ENCODE measurements at regions not wholly inside any gene's neighbourhood (a gene's known extent, or its start where the extent isn't known, plus 50 kb on each side); places are given as distances from the start of the nearest gene placed in this dataset.

- Mint-ChIP-seq H3K9me3 (no peaks in the 10 kb centered on the region), H3K27ac (no peak overlapping the region), H3K4me1 (ENCODE audit: low read depth) (no peaks in the 10 kb centered on the region), H3K4me3 (no peak overlapping the region), H3K27me3 (peaks cover 3% of the 10 kb centered on the region), H3K36me3 (ENCODE audit: low read depth) (no peaks in the 10 kb centered on the region)
- DNase-seq: no peak
These were observed 101.8 kb upstream of the TBC1D5 start for GRCh38 chr3:17844236-17844635.

- Mint-ChIP-seq H3K27ac (no peak overlapping the region), H3K4me1 (ENCODE audit: low read depth) (no peaks in the 10 kb centered on the region), H3K27me3 (peaks cover 3% of the 10 kb centered on the region), H3K4me3 (no peak overlapping the region), H3K36me3 (ENCODE audit: low read depth) (no peaks in the 10 kb centered on the region), H3K9me3 (no peaks in the 10 kb centered on the region)
- DNase-seq: peak; percentile 85
These were observed 98.9 kb upstream of the TBC1D5 start for GRCh38 chr3:17841190-17841828.

DNA sequence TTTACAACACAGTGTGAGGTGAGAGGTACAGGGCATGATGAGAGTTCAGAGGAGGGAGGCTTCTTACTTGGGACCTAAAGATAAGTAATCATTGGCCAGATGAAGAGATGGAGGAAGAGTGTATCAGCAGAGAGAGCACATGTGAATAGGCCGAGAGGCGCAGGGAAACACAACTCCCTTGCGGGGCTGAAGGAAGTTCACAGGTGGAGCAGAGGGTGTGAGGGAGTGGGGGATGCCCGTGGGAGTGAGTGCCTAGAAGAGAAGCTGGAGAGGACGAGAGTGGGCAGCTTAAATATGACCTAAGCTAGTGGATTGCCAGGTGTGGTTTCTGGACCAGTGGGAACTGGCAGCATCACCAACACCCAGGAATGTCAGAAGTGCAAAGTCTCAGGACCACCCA, 98.2 kb upstream of the TBC1D5 start:
- no peaks in the 10 kb centered on the region for H3K9me3 Mint-ChIP-seq
- no peaks in the 10 kb centered on the region for H3K4me1 Mint-ChIP-seq (ENCODE audit: low read depth)
- H3K27me3 Mint-ChIP-seq: peaks cover 3% of the 10 kb centered on the region

GRCh38 chr3:17840126-17840525, 97.7 kb upstream of the TBC1D5 start:
- DNase-seq: no peak
- no peaks in the 10 kb centered on the region for H3K4me1 Mint-ChIP-seq (ENCODE audit: low read depth)
- H3K27ac Mint-ChIP-seq: no peak overlapping the region
- H3K27me3 Mint-ChIP-seq: peaks cover 3% of the 10 kb centered on the region
- H3K9me3 Mint-ChIP-seq: no peaks in the 10 kb centered on the region
- no peak overlapping the region for H3K4me3 Mint-ChIP-seq
- no peaks in the 10 kb centered on the region for H3K36me3 Mint-ChIP-seq (ENCODE audit: low read depth)

More for the DNA sequence above, 98.2 kb upstream of the TBC1D5 start:
- DNase-seq: no peak
- Mint-ChIP-seq H3K36me3 (ENCODE audit: low read depth) (no peaks in the 10 kb centered on the region), H3K27ac (no peak overlapping the region), H3K4me3 (no peak overlapping the region)

DNA sequence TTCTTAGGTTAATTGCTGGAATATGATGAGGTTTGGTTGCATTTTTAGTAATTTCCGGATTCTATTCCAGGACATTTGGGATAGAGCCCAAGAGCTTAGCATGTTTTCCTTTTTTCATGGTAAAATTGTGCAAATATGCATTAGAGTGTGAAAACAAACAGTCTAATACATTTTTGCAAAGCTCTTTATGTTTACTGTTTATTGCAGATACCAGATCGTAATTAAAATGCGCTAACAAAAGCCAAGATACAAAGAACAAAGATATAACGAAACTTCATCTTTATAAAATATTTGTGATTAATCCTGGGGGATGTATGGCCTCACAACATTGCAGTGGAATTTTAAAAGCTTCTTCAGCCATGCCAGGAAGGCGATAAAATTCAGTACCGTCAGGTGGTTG, 94.5 kb upstream of the TBC1D5 start:
- Mint-ChIP-seq H3K36me3 (ENCODE audit: low read depth) (no peaks in the 10 kb centered on the region), H3K4me3 (no peak overlapping the region), H3K4me1 (ENCODE audit: low read depth) (no peaks in the 10 kb centered on the region), H3K9me3 (no peaks in the 10 kb centered on the region), H3K27ac (no peak overlapping the region), H3K27me3 (peaks cover 5% of the 10 kb centered on the region)
- DNase-seq: no peak

DNA sequence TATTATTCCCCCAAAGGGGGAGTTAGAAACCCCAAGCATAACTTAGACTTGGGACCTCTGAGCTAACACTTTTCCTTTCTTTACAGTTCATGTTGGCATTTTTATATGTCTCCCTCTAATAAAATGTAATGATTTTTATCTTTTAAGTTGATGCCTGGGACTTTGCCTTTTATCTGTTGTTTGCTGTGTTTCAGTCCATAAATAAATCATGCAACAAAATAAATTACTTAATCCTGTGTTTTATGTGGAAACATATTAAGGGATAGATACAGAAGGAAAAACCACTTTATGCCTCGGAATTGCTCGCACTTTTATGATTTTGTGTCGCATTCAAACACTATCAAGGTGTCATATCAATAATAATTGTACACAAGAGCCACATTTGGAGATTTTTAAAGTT, 93.7 kb upstream of the TBC1D5 start:
- no peaks in the 10 kb centered on the region for H3K9me3 Mint-ChIP-seq
- no peak overlapping the region for H3K4me3 Mint-ChIP-seq
- no peaks in the 10 kb centered on the region for H3K36me3 Mint-ChIP-seq (ENCODE audit: low read depth)
- H3K27me3 Mint-ChIP-seq: peaks cover 3% of the 10 kb centered on the region
- H3K27ac Mint-ChIP-seq: no peak overlapping the region
- DNase-seq: no peak
- H3K4me1 Mint-ChIP-seq (ENCODE audit: low read depth): no peaks in the 10 kb centered on the region

DNA sequence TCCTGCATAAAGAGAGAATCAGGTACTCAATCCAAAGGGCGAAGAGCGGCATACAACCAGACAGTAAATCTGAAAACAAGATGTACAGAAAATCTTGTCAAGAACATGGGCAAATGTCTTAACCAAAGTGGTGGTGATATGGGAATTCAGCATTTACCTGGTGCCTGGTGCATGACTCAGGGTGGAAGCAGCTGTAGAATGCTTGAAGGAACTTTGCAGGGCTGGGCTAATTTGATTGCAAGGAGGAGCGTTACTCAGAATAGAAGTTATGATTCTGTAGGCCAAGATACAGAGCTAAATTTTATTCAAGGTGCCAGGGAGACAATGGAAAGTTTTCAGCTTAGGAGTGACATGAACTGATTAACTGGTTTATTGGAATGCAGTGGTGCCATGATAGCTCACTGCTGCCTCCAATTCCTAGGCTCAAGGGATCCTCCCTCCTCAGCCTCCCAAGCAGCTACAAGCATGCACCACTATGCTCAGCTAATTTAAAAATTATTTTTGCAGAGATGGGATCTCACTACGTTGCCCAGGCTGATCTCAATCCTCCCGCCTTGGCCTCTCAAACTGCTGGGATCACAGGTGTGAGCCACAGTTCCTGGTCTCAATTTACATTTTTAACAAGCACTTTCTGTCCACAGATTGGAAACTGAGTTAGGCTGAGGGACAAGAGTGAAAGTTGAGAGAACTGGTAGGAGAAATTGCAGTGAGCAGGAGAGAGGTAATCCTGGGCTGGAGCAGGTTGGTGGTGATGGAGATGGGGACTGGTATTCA, 91.5 kb upstream of the TBC1D5 start:
- H3K36me3 Mint-ChIP-seq (ENCODE audit: low read depth): no peaks in the 10 kb centered on the region
- no peaks in the 10 kb centered on the region for H3K9me3 Mint-ChIP-seq
- H3K27ac Mint-ChIP-seq: no peak overlapping the region
- no peak overlapping the region for H3K4me3 Mint-ChIP-seq
- no peak for DNase-seq
- peaks cover 3% of the 10 kb centered on the region for H3K27me3 Mint-ChIP-seq
- no peaks in the 10 kb centered on the region for H3K4me1 Mint-ChIP-seq (ENCODE audit: low read depth)

GRCh38 chr3:17832016-17832415, 89.6 kb upstream of the TBC1D5 start:
- Mint-ChIP-seq H3K27me3 (peaks cover 6% of the 10 kb centered on the region), H3K36me3 (ENCODE audit: low read depth) (no peaks in the 10 kb centered on the region), H3K27ac (no peak overlapping the region), H3K4me1 (ENCODE audit: low read depth) (peaks cover 3% of the 10 kb centered on the region), H3K4me3 (no peak overlapping the region), H3K9me3 (no peaks in the 10 kb centered on the region)
- DNase-seq: no peak

DNA sequence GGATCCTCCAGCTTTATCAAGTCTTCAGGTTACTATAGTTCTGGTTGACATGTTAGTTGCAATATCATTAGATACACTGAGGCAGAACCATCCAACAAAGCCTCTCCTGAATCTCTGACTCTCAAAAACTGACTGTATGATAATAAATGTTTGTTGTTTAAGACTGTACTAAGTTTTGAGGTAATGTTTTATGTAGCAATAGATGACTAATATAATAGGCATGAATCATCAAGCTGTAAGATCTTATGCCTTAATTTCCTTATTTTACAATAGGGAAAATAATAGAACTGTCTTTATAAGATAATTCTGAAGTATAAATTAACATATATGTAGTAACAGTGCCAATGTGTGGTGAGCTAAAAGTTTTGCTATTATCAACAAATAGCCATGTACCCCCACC, 88.9 kb upstream of the TBC1D5 start:
- Mint-ChIP-seq H3K9me3 (no peaks in the 10 kb centered on the region), H3K4me1 (ENCODE audit: low read depth) (peaks cover 3% of the 10 kb centered on the region), H3K4me3 (no peak overlapping the region), H3K27me3 (peaks cover 6% of the 10 kb centered on the region), H3K27ac (no peak overlapping the region), H3K36me3 (ENCODE audit: low read depth) (no peaks in the 10 kb centered on the region)
- DNase-seq: no peak

DNA sequence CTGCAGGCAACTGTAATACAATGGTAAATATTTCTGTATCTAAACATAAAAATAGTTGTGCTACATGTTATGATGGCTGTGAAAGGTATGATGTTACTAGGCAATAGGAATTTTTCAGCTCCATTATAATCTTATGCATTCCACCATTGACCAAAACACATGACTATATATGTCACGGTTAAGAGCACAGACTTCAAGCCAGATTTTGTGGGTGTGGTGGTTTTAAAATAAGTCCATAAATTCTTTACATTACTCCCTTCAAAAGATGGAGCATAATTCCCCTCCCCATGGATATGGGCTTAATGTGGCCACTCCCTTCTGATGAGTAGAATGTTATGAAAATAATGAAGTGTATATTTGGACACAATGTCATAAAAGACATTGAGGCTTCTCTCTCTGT, 88.4 kb upstream of the TBC1D5 start:
- H3K9me3 Mint-ChIP-seq: no peaks in the 10 kb centered on the region
- peaks cover 6% of the 10 kb centered on the region for H3K27me3 Mint-ChIP-seq
- H3K4me3 Mint-ChIP-seq: no peak overlapping the region
- H3K36me3 Mint-ChIP-seq (ENCODE audit: low read depth): no peaks in the 10 kb centered on the region
- no peak for DNase-seq
- no peak overlapping the region for H3K27ac Mint-ChIP-seq
- H3K4me1 Mint-ChIP-seq (ENCODE audit: low read depth): peaks cover 3% of the 10 kb centered on the region

DNA sequence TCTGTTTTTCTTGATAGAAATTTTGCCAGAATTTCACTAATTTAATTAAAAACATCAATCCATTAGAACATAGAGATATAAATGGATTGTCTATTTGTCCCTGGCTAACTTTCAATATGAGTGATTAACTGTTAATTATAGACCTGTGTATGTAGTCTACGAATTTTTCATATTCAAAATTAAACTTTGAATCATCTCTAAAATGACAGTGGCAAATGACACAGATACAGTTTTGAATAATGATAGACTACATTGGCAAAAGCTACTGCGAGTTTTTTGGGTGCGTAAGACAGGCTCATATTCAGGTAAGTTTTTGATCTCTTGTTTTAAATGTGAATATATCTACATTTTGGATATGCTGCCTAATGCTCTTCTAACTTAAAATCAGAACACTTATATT, 86.0 kb upstream of the TBC1D5 start:
- Mint-ChIP-seq H3K27ac (no peak overlapping the region), H3K27me3 (peaks cover 11% of the 10 kb centered on the region), H3K4me3 (no peak overlapping the region), H3K36me3 (ENCODE audit: low read depth) (no peaks in the 10 kb centered on the region), H3K9me3 (no peaks in the 10 kb centered on the region), H3K4me1 (ENCODE audit: low read depth) (peaks cover 3% of the 10 kb centered on the region)
- no peak for DNase-seq

GRCh38 chr3:17825298-17825697, 82.9 kb upstream of the TBC1D5 start:
- Mint-ChIP-seq H3K4me3 (no peak overlapping the region), H3K9me3 (no peaks in the 10 kb centered on the region), H3K27ac (no peak overlapping the region), H3K27me3 (peaks cover 9% of the 10 kb centered on the region), H3K4me1 (ENCODE audit: low read depth) (peaks cover 3% of the 10 kb centered on the region), H3K36me3 (ENCODE audit: low read depth) (no peaks in the 10 kb centered on the region)
- DNase-seq: no peak

DNA sequence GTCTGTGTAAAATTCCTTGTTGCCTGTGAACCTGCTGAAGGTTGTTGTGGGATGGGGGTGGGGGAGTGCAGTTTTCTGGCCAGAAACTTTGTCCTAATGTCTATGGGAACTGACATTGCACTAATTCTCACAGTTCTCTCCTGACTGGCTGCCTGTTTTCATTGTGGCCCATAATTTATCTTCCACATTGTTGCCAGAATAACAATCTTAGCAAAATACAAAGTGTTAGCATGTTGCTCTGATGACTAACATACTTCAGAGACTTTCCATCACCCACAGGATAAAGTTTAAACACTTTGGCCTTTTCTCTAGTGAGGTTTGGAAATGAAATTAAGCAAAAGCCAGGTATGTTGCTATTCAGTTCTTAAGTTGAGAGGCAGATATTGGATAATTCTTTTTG, 81.4 kb upstream of the TBC1D5 start:
- peaks cover 3% of the 10 kb centered on the region for H3K4me1 Mint-ChIP-seq (ENCODE audit: low read depth)
- no peaks in the 10 kb centered on the region for H3K9me3 Mint-ChIP-seq
- H3K36me3 Mint-ChIP-seq (ENCODE audit: low read depth): no peaks in the 10 kb centered on the region
- H3K27me3 Mint-ChIP-seq: peaks cover 9% of the 10 kb centered on the region
- H3K4me3 Mint-ChIP-seq: no peak overlapping the region
- no peak overlapping the region for H3K27ac Mint-ChIP-seq
- no peak for DNase-seq

GRCh38 chr3:17823036-17823435, 80.6 kb upstream of the TBC1D5 start:
- Mint-ChIP-seq H3K4me3 (no peak overlapping the region), H3K27ac (no peak overlapping the region), H3K27me3 (peaks cover 5% of the 10 kb centered on the region), H3K4me1 (ENCODE audit: low read depth) (no peaks in the 10 kb centered on the region), H3K36me3 (ENCODE audit: low read depth) (no peaks in the 10 kb centered on the region), H3K9me3 (no peaks in the 10 kb centered on the region)
- no peak for DNase-seq

DNA sequence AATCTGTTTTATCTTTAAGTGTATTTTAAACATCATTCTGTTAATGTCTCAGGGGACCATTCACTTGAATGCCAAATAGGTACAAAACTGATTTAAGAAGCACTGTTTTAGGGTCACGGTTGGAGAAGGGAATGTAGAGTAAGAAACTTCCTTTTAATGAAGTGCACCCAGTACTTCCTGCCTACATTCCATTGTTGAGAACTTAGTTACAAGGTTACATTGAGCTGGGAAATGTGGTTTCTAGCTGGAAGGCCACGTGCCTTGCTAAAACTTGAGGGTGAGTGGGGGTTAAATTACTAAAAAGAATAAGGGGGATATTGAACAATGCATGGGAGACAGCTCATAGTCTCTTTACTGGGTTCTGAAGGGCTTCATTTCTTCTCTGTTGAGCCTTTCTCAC, 78.3 kb upstream of the TBC1D5 start:
- H3K27me3 Mint-ChIP-seq: peaks cover 5% of the 10 kb centered on the region
- no peak overlapping the region for H3K27ac Mint-ChIP-seq
- H3K4me1 Mint-ChIP-seq (ENCODE audit: low read depth): no peaks in the 10 kb centered on the region
- no peak for DNase-seq
- H3K9me3 Mint-ChIP-seq: peaks cover 2% of the 10 kb centered on the region
- no peaks in the 10 kb centered on the region for H3K36me3 Mint-ChIP-seq (ENCODE audit: low read depth)
- no peak overlapping the region for H3K4me3 Mint-ChIP-seq

Data from activated T-cell treated with anti-CD3 and anti-CD28 coated beads, Interleukin-2, amount 50 U/mL, for 24 hours (primary cell).